ENCODE measurements at regions not wholly inside any gene's neighbourhood (a gene's known extent, or its start where the extent isn't known, plus 50 kb on each side); places are given as distances from the start of the nearest gene placed in this dataset.
A peak's percentile ranks its signal among the peaks of the same experiment; 100 is the strongest.

GRCh38 chr2:23208339-23208738, 176.6 kb upstream of the KLHL29 start:
- CTCF ChIA-PET, result no interaction called here
- no peaks in the 10 kb centered on the region for H3K9me3 Mint-ChIP-seq (ENCODE audit: unreplicated experiment)

GRCh38 chr2:23209059-23209458, 175.9 kb upstream of the KLHL29 start:
- intact Hi-C loops (cut with micrococcal nuclease; ENCODE audit: unreplicated experiment), result no loop called here
- Mint-ChIP-seq H3K4me1 (ENCODE audit: low read depth, unreplicated experiment) (peaks cover 40% of the 10 kb centered on the region), H3K27me3 (ENCODE audit: insufficient read depth, unreplicated experiment) (no peaks in the 10 kb centered on the region), H3K9me3 (ENCODE audit: unreplicated experiment) (no peaks in the 10 kb centered on the region), H3K36me3 (ENCODE audit: insufficient read depth, unreplicated experiment) (no peaks in the 10 kb centered on the region), H3K4me3 (ENCODE audit: unreplicated experiment) (no peak overlapping the region), H3K27ac (ENCODE audit: unreplicated experiment) (peak overlapping the region; percentile 6)
- no peaks in the 10 kb centered on the region for H3K36me3 ChIP-seq (ENCODE audit: control insufficient read depth, insufficient read depth, low read length)
- TF ChIP-seq CTCF (IDR thresholded peaks at IDR 0.05; ENCODE audit: insufficient read depth in 1 of 2, low read depth in 1 of 2, low read length in 1 of 2, severe bottlenecking in 1 of 2, unreplicated experiment in 1 of 2), result no peak
- no TSS peak for BruUV-seq (replicated peaks)
- H3K9me3 ChIP-seq, result peaks cover 7% of the 10 kb centered on the region; the same call in 1 of the 2 replicates
- no peaks in the 10 kb centered on the region for H3K27me3 ChIP-seq (replicated peaks; ENCODE audit: control insufficient read depth, insufficient read depth, low read length)
- POLR2A ChIA-PET, result no interaction called here
- DNase-seq, result no peak
- no peak overlapping the region for H3K4me3 ChIP-seq (ENCODE audit: low read depth, low read length)
- H3K4me1 ChIP-seq, result peaks cover 41% of the 10 kb centered on the region
- CTCF ChIA-PET, result no interaction called here

More at GRCh38 chr2:23208339-23208738, 176.6 kb upstream of the KLHL29 start:
- H3K4me1 Mint-ChIP-seq (ENCODE audit: low read depth, unreplicated experiment), result peaks cover 34% of the 10 kb centered on the region
- Histone ChIP-seq H3K4me1 (peaks cover 33% of the 10 kb centered on the region), H3K4me3 (ENCODE audit: low read depth, low read length) (no peak overlapping the region), H3K36me3 (ENCODE audit: control insufficient read depth, insufficient read depth, low read length) (no peaks in the 10 kb centered on the region), H3K27me3 (replicated peaks; ENCODE audit: control insufficient read depth, insufficient read depth, low read length) (no peaks in the 10 kb centered on the region), H3K9me3 (peaks cover 5% of the 10 kb centered on the region; the same call in 1 of the 2 replicates)
- H3K4me3 Mint-ChIP-seq (ENCODE audit: unreplicated experiment), result no peak overlapping the region
- no peak for TF ChIP-seq CTCF (IDR thresholded peaks at IDR 0.05; ENCODE audit: insufficient read depth in 1 of 2, low read depth in 1 of 2, low read length in 1 of 2, severe bottlenecking in 1 of 2, unreplicated experiment in 1 of 2)
- H3K27ac Mint-ChIP-seq (ENCODE audit: unreplicated experiment), result no peak overlapping the region
- no TSS peak for BruUV-seq (replicated peaks)
- H3K36me3 Mint-ChIP-seq (ENCODE audit: insufficient read depth, unreplicated experiment), result no peaks in the 10 kb centered on the region
- DNase-seq, result no peak
- POLR2A ChIA-PET, result no interaction called here
- intact Hi-C loops (cut with micrococcal nuclease; ENCODE audit: unreplicated experiment), result no loop called here
- H3K27me3 Mint-ChIP-seq (ENCODE audit: insufficient read depth, unreplicated experiment), result no peaks in the 10 kb centered on the region

GRCh38 chr2:23211987-23212583, 172.9 kb upstream of the KLHL29 start:
- Histone ChIP-seq H3K9me3 (peaks cover 10% of the 10 kb centered on the region; the same call in 1 of the 2 replicates), H3K27me3 (replicated peaks; ENCODE audit: control insufficient read depth, insufficient read depth, low read length) (no peaks in the 10 kb centered on the region), H3K4me3 (ENCODE audit: low read depth, low read length) (no peak overlapping the region), H3K4me1 (peaks cover 44% of the 10 kb centered on the region), H3K36me3 (ENCODE audit: control insufficient read depth, insufficient read depth, low read length) (no peaks in the 10 kb centered on the region; the same call in 1 of the 2 replicates)
- CTCF ChIA-PET, result no interaction called here
- no peak overlapping the region for H3K27ac Mint-ChIP-seq (ENCODE audit: unreplicated experiment)
- POLR2A ChIA-PET, result no interaction called here
- TF ChIP-seq CTCF (IDR thresholded peaks at IDR 0.05; ENCODE audit: insufficient read depth in 1 of 2, low read depth in 1 of 2, low read length in 1 of 2, severe bottlenecking in 1 of 2, unreplicated experiment in 1 of 2), result no peak
- H3K9me3 Mint-ChIP-seq (ENCODE audit: unreplicated experiment), result no peaks in the 10 kb centered on the region
- H3K4me3 Mint-ChIP-seq (ENCODE audit: unreplicated experiment), result no peak overlapping the region
- peaks cover 40% of the 10 kb centered on the region for H3K4me1 Mint-ChIP-seq (ENCODE audit: low read depth, unreplicated experiment)
- DNase-seq, result no peak
- no peaks in the 10 kb centered on the region for H3K36me3 Mint-ChIP-seq (ENCODE audit: insufficient read depth, unreplicated experiment)
- no TSS peak for BruUV-seq (replicated peaks)
- H3K27me3 Mint-ChIP-seq (ENCODE audit: insufficient read depth, unreplicated experiment), result no peaks in the 10 kb centered on the region
- intact Hi-C loops (cut with micrococcal nuclease; ENCODE audit: unreplicated experiment), result no loop called here

All from Caco-2 (cell line).